Sigmoid colon (tissue), 3 donors: ENCODE measurements at regions not wholly inside any gene's neighbourhood (a gene's known extent, or its start where the extent isn't known, plus 50 kb on each side); places are given as distances from the start of the nearest gene placed in this dataset.
"Not testable (repeated sequence)": the region's sequence is repeated elsewhere in the genome, so short reads cannot be mapped to it uniquely, and the experiment has no call there.

ENCODE experiments used
- CTCF ChIP-seq, 4 experiments: fragments of 450-650 bp in 3 of 4; fragments of 200-600 bp in 1 of 4; IDR thresholded peaks; one replicate each; pipeline ENCODE4 v1.5.1; 2016 to 2019; ENCODE audit warnings: antibody characterized with exemption in 4 of 4, mild to moderate bottlenecking in 3 of 4, moderate library complexity in 2 of 4
- POLR2A ChIP-seq, 2 donors: fragments of 450-650 bp; IDR thresholded peaks; one replicate each; pipeline ENCODE4 v1.6.1; 2016; ENCODE audit warnings: antibody characterized with exemption in 2 of 2, mild to moderate bottlenecking in 2 of 2, moderate library complexity in 2 of 2

- not testable (repeated sequence) for TF ChIP-seq POLR2A, CTCF (IDR thresholded peaks at IDR 0.05)
Measured at GRCh38 chr3:198147213-198147612, 187.2 kb downstream of the LMLN start.
